ENCODE measurements at regions not wholly inside any gene's neighbourhood (a gene's known extent, or its start where the extent isn't known, plus 50 kb on each side); places are given as distances from the start of the nearest gene placed in this dataset.

- H3K4me3 Mint-ChIP-seq: no peak overlapping the region
Measured at GRCh38 chr2:107595749-107596148, 230.9 kb upstream of the RGPD4 start.

DNA sequence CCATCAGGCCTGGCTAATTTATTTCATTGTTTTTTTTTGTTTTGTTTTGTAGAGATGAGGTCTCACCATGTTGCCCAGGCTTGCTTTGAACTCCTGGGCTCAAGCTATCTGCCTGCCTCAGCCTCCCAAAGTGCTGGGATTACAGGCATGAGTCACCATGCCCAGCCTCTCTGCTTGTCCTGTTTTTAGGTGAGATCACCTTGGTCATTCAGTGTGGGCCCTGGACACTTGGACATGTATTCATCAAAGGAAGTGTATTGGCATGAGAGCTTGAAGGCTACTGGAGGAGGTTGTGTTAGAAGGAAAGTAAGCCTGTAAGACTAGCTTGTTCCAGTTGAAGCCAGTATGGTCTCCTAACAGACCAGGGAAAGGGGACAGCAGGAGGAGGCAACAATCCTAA is 229.2 kb upstream of the RGPD4 start:
- DNase-seq (no peak), ATAC-seq (replicated peaks) (no peak)
- Mint-ChIP-seq H3K27ac (no peak overlapping the region), H3K4me3 (no peak overlapping the region), H3K36me3 (ENCODE audit: insufficient read depth) (peaks cover 3% of the 10 kb centered on the region), H3K9me3 (peaks cover 0 to 14% of the 10 kb centered on the region in 2 donors), H3K4me1 (ENCODE audit: low read depth in 2 of 2) (no peaks in the 10 kb centered on the region), H3K27me3 (no peaks in the 10 kb centered on the region)

More at GRCh38 chr2:107595749-107596148, 230.9 kb upstream of the RGPD4 start:
- peaks cover 3% of the 10 kb centered on the region for H3K36me3 Mint-ChIP-seq (ENCODE audit: insufficient read depth)
- H3K4me1 Mint-ChIP-seq (ENCODE audit: low read depth in 2 of 2): no peaks in the 10 kb centered on the region
- peaks cover 0 to 14% of the 10 kb centered on the region in 2 donors for H3K9me3 Mint-ChIP-seq
- H3K27ac Mint-ChIP-seq: no peak overlapping the region
- no peaks in the 10 kb centered on the region for H3K27me3 Mint-ChIP-seq
- no peak for DNase-seq
- ATAC-seq (replicated peaks): no peak

- Mint-ChIP-seq H3K4me1 (ENCODE audit: low read depth in 2 of 2) (no peaks in the 10 kb centered on the region), H3K9me3 (peaks cover 0 to 2% of the 10 kb centered on the region in 2 donors), H3K36me3 (ENCODE audit: insufficient read depth) (no peaks in the 10 kb centered on the region), H3K27ac (no peak overlapping the region), H3K4me3 (no peak overlapping the region), H3K27me3 (no peaks in the 10 kb centered on the region)
- DNase-seq (no peak), ATAC-seq (replicated peaks) (no peak)
Measured at GRCh38 chr2:107602801-107603200, 223.9 kb upstream of the RGPD4 start.

DNA sequence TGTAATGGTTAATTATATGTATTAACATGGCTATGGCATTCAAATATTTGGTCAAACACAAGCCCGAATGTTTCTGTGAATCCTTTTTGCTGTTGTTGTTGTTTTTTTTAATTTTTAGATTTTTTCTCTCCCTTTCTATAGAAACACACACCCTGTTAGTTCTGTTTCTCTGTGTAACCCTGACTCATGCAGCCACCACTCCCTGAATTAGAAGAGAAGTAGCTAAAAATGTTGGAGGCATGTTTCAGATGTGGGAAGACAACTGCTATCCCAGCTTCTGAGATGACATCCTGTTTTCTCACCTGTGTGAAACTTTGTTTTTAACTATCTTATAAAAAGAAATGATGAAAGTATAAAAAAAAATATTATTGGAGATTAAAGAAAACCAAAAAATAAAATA is 219.6 kb upstream of the RGPD4 start:
- no peaks in the 10 kb centered on the region for H3K27me3 Mint-ChIP-seq
- no peaks in the 10 kb centered on the region for H3K4me1 Mint-ChIP-seq (ENCODE audit: low read depth in 2 of 2)
- ATAC-seq (replicated peaks): no peak
- H3K36me3 Mint-ChIP-seq (ENCODE audit: insufficient read depth): peaks cover 3% of the 10 kb centered on the region
- no peak overlapping the region for H3K27ac Mint-ChIP-seq
- H3K4me3 Mint-ChIP-seq: no peak overlapping the region
- no peak for DNase-seq
- peaks cover 0 to 2% of the 10 kb centered on the region in 2 donors for H3K9me3 Mint-ChIP-seq

DNA sequence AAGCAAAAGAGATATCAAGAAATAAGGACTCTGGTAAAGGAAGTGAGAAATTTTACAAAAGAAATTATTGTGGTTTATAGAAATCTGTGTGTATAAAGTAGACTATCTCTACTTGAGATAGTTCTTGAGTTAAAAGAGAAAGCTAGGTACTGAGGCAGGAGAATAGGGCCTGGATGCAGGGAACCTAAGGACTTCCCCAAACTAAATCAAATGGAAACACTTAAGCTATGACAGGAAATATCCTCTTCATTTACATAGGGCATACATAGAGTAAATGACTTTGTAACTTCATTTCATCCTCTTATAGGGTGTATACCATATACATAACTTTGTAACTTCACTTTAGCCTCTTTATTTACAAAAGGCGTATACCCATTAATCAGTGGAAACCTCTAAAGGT is 219.2 kb upstream of the RGPD4 start:
- Mint-ChIP-seq H3K4me3 (no peak overlapping the region), H3K27ac (no peak overlapping the region), H3K36me3 (ENCODE audit: insufficient read depth) (peaks cover 3% of the 10 kb centered on the region), H3K9me3 (peaks cover 0 to 2% of the 10 kb centered on the region in 2 donors), H3K27me3 (no peaks in the 10 kb centered on the region), H3K4me1 (ENCODE audit: low read depth in 2 of 2) (no peaks in the 10 kb centered on the region)
- ATAC-seq (replicated peaks): no peak
- no peak for DNase-seq

GRCh38 chr2:107615039-107615438 is 211.7 kb upstream of the RGPD4 start:
- Mint-ChIP-seq H3K4me1 (ENCODE audit: low read depth in 2 of 2) (no peaks in the 10 kb centered on the region), H3K4me3 (no peak overlapping the region), H3K27me3 (no peaks in the 10 kb centered on the region), H3K36me3 (ENCODE audit: insufficient read depth) (peaks cover 3% of the 10 kb centered on the region), H3K9me3 (no peaks in the 10 kb centered on the region), H3K27ac (no peak overlapping the region)
- DNase-seq (no peak), ATAC-seq (replicated peaks) (no peak)

- H3K27me3 Mint-ChIP-seq: no peaks in the 10 kb centered on the region
- DNase-seq (no peak), ATAC-seq (replicated peaks) (no peak)
- no peak overlapping the region for H3K27ac Mint-ChIP-seq
- no peaks in the 10 kb centered on the region for H3K9me3 Mint-ChIP-seq
- no peak overlapping the region for H3K4me3 Mint-ChIP-seq
- H3K4me1 Mint-ChIP-seq (ENCODE audit: low read depth in 2 of 2): no peaks in the 10 kb centered on the region
- no peaks in the 10 kb centered on the region for H3K36me3 Mint-ChIP-seq (ENCODE audit: insufficient read depth)
Measured at GRCh38 chr2:107618769-107619168, 207.9 kb upstream of the RGPD4 start.

GRCh38 chr2:107621186-107622165 is 205.2 kb upstream of the RGPD4 start:
- ATAC-seq (replicated peaks): no peak

DNA sequence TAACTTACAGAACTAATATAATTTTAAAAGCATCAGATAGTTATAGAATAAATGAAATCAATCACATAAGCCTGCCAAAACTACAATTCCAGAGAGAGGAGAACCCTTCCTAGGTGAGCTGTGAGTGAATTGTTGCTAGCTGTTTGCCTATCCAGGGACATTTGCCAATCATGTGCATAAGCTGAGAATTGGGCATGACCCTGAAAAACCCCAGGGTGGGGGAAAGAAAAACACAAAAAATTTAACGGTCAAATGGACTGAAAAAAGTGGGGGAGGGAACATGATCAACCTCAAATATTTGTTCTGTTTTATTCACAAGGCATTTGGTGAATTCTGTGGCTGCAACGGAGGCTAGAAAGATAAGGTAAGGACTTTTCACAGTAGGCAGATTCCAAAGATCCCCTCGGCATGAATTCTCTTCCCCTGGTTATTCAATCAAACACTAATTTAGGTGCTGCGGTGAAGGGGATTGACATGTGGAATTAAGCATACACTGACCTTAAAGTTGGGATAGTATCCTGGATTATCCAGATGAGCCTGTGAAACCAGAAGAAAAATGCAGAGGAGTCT is 203.9 kb upstream of the RGPD4 start:
- Mint-ChIP-seq H3K4me3 (no peak overlapping the region), H3K27ac (no peak overlapping the region), H3K4me1 (ENCODE audit: low read depth in 2 of 2) (no peaks in the 10 kb centered on the region), H3K9me3 (peaks cover 2 to 8% of the 10 kb centered on the region in 2 donors), H3K27me3 (no peaks in the 10 kb centered on the region), H3K36me3 (ENCODE audit: insufficient read depth) (no peaks in the 10 kb centered on the region)
- no peak for ATAC-seq (replicated peaks)
- no peak for DNase-seq

More at GRCh38 chr2:107621186-107622165, 205.2 kb upstream of the RGPD4 start:
- Mint-ChIP-seq H3K36me3 (ENCODE audit: insufficient read depth) (no peaks in the 10 kb centered on the region), H3K27ac (no peak overlapping the region), H3K4me1 (ENCODE audit: low read depth in 2 of 2) (no peaks in the 10 kb centered on the region), H3K4me3 (no peak overlapping the region), H3K9me3 (peaks cover 0 to 8% of the 10 kb centered on the region in 2 donors), H3K27me3 (no peaks in the 10 kb centered on the region)
- DNase-seq: no peak

GRCh38 chr2:107625982-107626381 is 200.7 kb upstream of the RGPD4 start:
- H3K27ac Mint-ChIP-seq: no peak overlapping the region
- H3K36me3 Mint-ChIP-seq (ENCODE audit: insufficient read depth): no peaks in the 10 kb centered on the region
- no peaks in the 10 kb centered on the region for H3K4me1 Mint-ChIP-seq (ENCODE audit: low read depth in 2 of 2)
- no peak overlapping the region for H3K4me3 Mint-ChIP-seq
- ATAC-seq (replicated peaks) (no peak), DNase-seq (no peak)
- peaks cover 2 to 8% of the 10 kb centered on the region in 2 donors for H3K9me3 Mint-ChIP-seq
- H3K27me3 Mint-ChIP-seq: no peaks in the 10 kb centered on the region

- DNase-seq (no peak), ATAC-seq (replicated peaks) (no peak)
- Mint-ChIP-seq H3K27ac (no peak overlapping the region), H3K4me1 (ENCODE audit: low read depth in 2 of 2) (no peaks in the 10 kb centered on the region), H3K36me3 (ENCODE audit: insufficient read depth) (no peaks in the 10 kb centered on the region), H3K9me3 (peaks cover 2 to 8% of the 10 kb centered on the region in 2 donors), H3K4me3 (no peak overlapping the region), H3K27me3 (no peaks in the 10 kb centered on the region)
Measured at GRCh38 chr2:107627164-107627563, 199.5 kb upstream of the RGPD4 start.

DNA sequence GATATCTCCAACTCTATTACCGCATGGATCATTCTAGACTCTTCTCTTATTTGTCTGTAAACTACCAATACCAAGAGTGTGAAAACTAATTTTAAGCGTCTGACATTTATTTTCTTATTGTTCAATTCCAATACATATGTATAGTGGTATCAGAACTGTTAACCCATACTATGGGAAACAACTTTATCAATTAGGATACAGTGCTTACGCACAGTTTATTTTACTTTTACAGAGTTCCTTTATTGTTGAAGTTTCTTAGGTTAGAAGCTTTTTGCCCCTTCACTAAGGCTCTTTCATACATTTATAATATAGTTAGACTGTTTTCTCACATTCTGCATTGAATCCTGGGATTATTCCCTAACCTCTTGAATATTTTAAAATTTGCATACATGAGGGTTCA is 198.8 kb upstream of the RGPD4 start:
- Mint-ChIP-seq H3K27me3 (no peaks in the 10 kb centered on the region), H3K36me3 (ENCODE audit: insufficient read depth) (no peaks in the 10 kb centered on the region), H3K4me1 (ENCODE audit: low read depth in 2 of 2) (no peaks in the 10 kb centered on the region), H3K9me3 (peaks cover 2 to 8% of the 10 kb centered on the region in 2 donors), H3K4me3 (no peak overlapping the region), H3K27ac (no peak overlapping the region)
- ATAC-seq (replicated peaks) (no peak), DNase-seq (no peak)

DNA sequence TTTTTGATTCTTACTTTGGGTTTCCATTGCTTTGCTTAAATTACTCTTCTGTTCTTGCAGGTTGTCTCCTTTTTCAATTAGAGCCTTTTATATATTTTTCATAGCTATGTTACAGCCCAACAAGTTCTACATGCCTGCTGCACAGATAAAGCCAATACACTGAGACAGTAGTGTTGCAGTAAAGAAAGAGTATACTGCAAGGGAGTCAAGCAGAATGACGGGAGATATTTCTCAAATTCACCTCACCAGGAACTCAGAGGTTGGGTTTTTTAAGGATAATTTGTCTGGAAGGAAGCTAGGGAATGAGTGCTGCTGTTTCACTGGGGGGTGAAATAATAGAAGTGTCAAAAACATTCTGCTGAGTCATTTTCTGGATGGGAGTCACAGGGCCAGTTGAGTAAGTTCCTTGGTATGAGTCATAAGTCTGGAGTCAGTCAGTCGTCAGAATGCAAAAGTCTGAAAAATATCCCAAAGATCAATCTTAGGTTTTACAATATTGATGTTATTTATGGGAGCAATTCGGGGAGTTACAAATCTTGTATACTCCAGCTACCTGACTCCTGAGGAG is 193.0 kb upstream of the RGPD4 start:
- Mint-ChIP-seq H3K36me3 (ENCODE audit: insufficient read depth) (no peaks in the 10 kb centered on the region), H3K4me3 (no peak overlapping the region), H3K27me3 (no peaks in the 10 kb centered on the region), H3K27ac (no peak overlapping the region), H3K4me1 (ENCODE audit: low read depth in 2 of 2) (no peaks in the 10 kb centered on the region), H3K9me3 (peaks cover 0 to 4% of the 10 kb centered on the region in 2 donors)
- DNase-seq: no peak
- no peak for ATAC-seq (replicated peaks)

DNA sequence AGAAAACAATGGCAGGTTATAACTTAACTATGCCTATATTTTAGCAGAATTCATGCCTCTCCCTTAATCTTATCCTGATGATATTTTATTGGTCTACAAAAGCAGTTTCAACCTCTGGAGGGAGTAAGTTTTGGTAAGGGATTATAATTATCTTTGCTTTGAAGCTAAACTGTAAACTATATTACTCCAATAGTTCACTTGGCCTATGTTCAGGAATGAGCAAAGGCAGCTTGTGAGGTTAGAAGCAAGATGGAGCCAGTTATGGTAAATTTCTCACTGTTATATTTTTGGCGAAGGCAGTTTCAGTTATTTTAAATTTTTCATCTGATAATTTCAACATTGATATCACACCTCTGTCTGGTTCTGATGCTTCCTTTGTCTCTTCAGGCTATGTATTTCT is 192.5 kb upstream of the RGPD4 start:
- no peaks in the 10 kb centered on the region for H3K4me1 Mint-ChIP-seq (ENCODE audit: low read depth in 2 of 2)
- H3K4me3 Mint-ChIP-seq: no peak overlapping the region
- ATAC-seq (replicated peaks): no peak
- H3K9me3 Mint-ChIP-seq: peaks cover 0 to 4% of the 10 kb centered on the region in 2 donors
- no peaks in the 10 kb centered on the region for H3K36me3 Mint-ChIP-seq (ENCODE audit: insufficient read depth)
- no peak overlapping the region for H3K27ac Mint-ChIP-seq
- H3K27me3 Mint-ChIP-seq: no peaks in the 10 kb centered on the region
- DNase-seq: no peak

Measured in effector memory CD8-positive, alpha-beta T cell (primary cell).